Psoas muscle (tissue), 7 donors: ENCODE measurements at regions not wholly inside any gene's neighbourhood (a gene's known extent, or its start where the extent isn't known, plus 50 kb on each side); places are given as distances from the start of the nearest gene placed in this dataset.

ENCODE experiments used
- ATAC-seq, 4 donors: fragments of 200-7000 bp; cut with Tn5 transposase; one replicate each; pipeline ENCODE4 v1.9.1; 2020; ENCODE audit warnings: moderate library complexity in 3 of 4, mild to moderate bottlenecking in 2 of 4
- DNase-seq, 2 donors: peaks; one replicate each; pipeline ENCODE4 v3.0.0-alpha.2; 2020
- H3K27ac ChIP-seq: fragments of 200-600 bp; one replicate; pipeline ENCODE4 v1.8.0; 2022
- H3K27me3 ChIP-seq, 3 donors: fragments of 200-600 bp in 1 of 3; one replicate each; pipeline versions ENCODE4 v1.6.1 to v1.8.0; 2013 to 2022; ENCODE audit warnings: low read length in 2 of 3, mild to moderate bottlenecking in 2 of 3, moderate library complexity in 1 of 3; ENCODE audit not compliant: insufficient read depth in 3 of 3
- H3K36me3 ChIP-seq, 2 donors: fragments of 200-600 bp in 1 of 2; one replicate each; pipeline versions ENCODE4 v1.6.1 to v1.8.0; 2013 to 2022; ENCODE audit warnings: low read depth in 1 of 2, mild to moderate bottlenecking in 1 of 2, moderate library complexity in 1 of 2; ENCODE audit not compliant: insufficient read depth in 1 of 2
- H3K4me1 ChIP-seq: fragments of 200-600 bp; one replicate; pipeline ENCODE4 v1.8.0; 2022
- H3K4me3 ChIP-seq: fragments of 200-600 bp; one replicate; pipeline ENCODE4 v1.8.0; 2022; ENCODE audit warnings: mild to moderate bottlenecking
- H3K9me3 ChIP-seq: fragments of 200-600 bp; one replicate; pipeline ENCODE4 v1.8.0; 2022
- WGBS, 3 donors: extraction: QIAGEN DNeasy Blood & Tissue Kit; methylation state at CpG; one replicate each; pipeline versions ENCODE4 v1.1.6 to v1.1.7; 2013; 5-methylcytosine and 5-hydroxymethylcytosine counted together
- intact Hi-C, 2 donors: fragments of 100-400 bp; cut with DNase I; formaldehyde crosslinking; loops; one replicate each; pipeline versions ENCODE4 v1.11.0 to v1.14.2; 2022
- TF ChIP-seq, protein P1 (sequence below): fragments of 200-600 bp; IDR thresholded peaks from one replicate; pipeline ENCODE4 v1.8.0; 2022; ENCODE audit warnings: antibody characterized with exemption
- donor health status: healthy with polysubstance abuse.
- donor health status: DM: no; HTN: no; CAD: no; lungs with moderate emphysema.
- donor health status: Bipolar disorder and iron deficiency.
- donor health status: healthy.
- donor health status: DM: yes; HTN: yes; CAD: no.
- donor health status: DM: no; HTN: no; CAD: no.
- donor health status: DM: yes; HTN: yes; CAD: no.

DNA sequence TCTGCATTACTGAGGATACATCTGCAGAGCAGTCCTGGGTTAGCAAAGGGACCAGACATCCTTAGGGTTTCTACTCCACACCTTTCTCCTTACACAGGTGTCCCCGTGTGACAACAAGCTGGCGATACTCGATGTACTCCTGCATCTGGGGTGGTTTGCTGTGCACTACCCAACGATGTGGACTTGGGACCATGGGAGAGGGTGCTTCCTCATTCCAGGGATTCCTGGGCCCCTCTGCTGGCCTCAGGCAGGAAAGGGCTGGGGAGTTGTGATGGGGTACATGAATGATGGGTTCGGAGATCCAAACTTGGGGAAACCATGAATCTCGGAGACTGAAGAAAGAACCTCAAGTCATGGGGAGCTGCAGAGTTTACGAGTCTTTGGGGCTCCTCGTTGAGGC lies 179.6 kb upstream of the GALNT17 start:
- H3K4me1 ChIP-seq: no peaks in the 10 kb centered on the region
- H3K4me3 ChIP-seq: no peak overlapping the region
- TF ChIP-seq, protein P1, sequence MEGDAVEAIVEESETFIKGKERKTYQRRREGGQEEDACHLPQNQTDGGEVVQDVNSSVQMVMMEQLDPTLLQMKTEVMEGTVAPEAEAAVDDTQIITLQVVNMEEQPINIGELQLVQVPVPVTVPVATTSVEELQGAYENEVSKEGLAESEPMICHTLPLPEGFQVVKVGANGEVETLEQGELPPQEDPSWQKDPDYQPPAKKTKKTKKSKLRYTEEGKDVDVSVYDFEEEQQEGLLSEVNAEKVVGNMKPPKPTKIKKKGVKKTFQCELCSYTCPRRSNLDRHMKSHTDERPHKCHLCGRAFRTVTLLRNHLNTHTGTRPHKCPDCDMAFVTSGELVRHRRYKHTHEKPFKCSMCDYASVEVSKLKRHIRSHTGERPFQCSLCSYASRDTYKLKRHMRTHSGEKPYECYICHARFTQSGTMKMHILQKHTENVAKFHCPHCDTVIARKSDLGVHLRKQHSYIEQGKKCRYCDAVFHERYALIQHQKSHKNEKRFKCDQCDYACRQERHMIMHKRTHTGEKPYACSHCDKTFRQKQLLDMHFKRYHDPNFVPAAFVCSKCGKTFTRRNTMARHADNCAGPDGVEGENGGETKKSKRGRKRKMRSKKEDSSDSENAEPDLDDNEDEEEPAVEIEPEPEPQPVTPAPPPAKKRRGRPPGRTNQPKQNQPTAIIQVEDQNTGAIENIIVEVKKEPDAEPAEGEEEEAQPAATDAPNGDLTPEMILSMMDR: no peak
- WGBS, 3 donors: 86 to 88% (median 87%) methylated on average over 8 of the region's 8 CpGs
- no peaks in the 10 kb centered on the region for H3K36me3 ChIP-seq
- H3K9me3 ChIP-seq: no peaks in the 10 kb centered on the region
- H3K27me3 ChIP-seq: no peaks in the 10 kb centered on the region
- ATAC-seq (no peak), DNase-seq (no peak)
- no peak overlapping the region for H3K27ac ChIP-seq
- intact Hi-C loops: no loop called here

DNA sequence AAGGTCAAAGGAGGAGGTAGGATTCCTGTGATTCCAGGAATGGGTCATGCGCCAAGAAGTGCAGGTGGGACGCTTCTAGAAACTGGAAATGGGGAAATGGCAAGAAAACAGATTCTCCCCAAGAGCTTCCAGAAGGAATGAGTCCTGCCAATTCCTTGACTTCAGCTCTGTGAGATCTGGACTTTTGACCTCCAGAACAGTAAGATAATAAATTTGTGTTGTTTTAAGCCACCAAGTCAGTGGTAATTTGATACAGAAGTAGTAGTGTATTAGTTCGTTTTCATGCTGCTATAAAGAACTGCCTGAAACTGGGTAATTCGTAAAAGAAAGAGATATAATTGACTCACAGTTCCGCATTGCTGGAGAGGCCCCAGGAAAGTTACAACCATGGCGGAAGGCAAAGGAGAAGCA lies 178.6 kb upstream of the GALNT17 start:
- DNase-seq (no peak), ATAC-seq (no peak)
- intact Hi-C loops: no loop called here
- Histone ChIP-seq H3K27ac (no peak overlapping the region), H3K4me3 (no peak overlapping the region), H3K27me3 (no peaks in the 10 kb centered on the region), H3K36me3 (no peaks in the 10 kb centered on the region), H3K4me1 (no peaks in the 10 kb centered on the region), H3K9me3 (no peaks in the 10 kb centered on the region)
- WGBS, 3 donors: 31 to 33% (median 32%) methylated on average over 6 of the region's 6 CpGs
- TF ChIP-seq, protein P1: no peak

DNA sequence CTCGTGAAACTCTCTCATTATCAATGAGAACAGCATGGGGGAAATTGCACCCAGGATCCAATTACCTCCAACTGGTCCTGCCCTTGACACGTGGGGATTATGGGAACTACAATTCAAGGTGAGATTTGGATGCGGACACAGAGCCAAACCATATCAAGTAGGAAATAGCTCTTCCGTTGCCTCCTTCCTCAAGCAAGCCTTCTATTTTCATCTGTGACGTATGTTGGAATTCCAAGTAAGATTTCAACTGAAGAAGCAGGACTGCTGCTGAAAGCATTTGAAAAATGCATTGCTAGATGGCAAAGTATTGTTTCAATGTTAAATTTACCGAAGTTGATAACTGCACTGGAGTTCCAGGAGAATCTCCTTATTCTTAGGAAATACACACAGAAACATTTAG lies 178.1 kb upstream of the GALNT17 start:
- TF ChIP-seq, protein P1: no peak
- no peaks in the 10 kb centered on the region for H3K36me3 ChIP-seq
- no peak overlapping the region for H3K4me3 ChIP-seq
- ATAC-seq (no peak), DNase-seq (no peak)
- no peaks in the 10 kb centered on the region for H3K9me3 ChIP-seq
- no peaks in the 10 kb centered on the region for H3K4me1 ChIP-seq
- 20 to 29% (median 21%) methylated on average over 6 of the region's 6 CpGs for WGBS, 3 donors
- no peak overlapping the region for H3K27ac ChIP-seq
- H3K27me3 ChIP-seq: no peaks in the 10 kb centered on the region
- intact Hi-C loops: loop anchor here (2.0 kb wide), 1 partner anchor 19 kb away; no protein-coding TSS in a partner anchor

DNA sequence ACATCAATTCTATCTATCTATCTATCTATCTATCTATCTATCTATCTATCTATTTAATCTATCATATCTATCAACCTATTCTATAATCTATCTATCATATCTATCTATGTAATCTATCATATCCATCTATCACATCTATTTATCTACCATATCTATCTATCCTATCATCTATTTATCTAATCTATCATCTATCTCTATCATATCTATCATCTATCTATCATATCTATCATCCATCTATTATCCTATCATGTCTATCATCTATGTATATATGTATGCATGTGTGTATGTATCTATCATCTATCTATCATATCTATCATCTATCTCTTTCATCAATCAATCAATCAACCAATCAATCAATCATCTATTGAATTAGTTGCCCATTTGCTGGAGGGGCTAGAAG lies 159.3 kb upstream of the GALNT17 start:
- Histone ChIP-seq H3K4me1 (no peaks in the 10 kb centered on the region), H3K4me3 (no peak overlapping the region), H3K9me3 (no peaks in the 10 kb centered on the region), H3K36me3 (no peaks in the 10 kb centered on the region), H3K27me3 (no peaks in the 10 kb centered on the region), H3K27ac (no peak overlapping the region)
- no peak for ATAC-seq
- intact Hi-C loops: loop anchor here (2.0 kb wide), 1 partner anchor 18 kb away; no protein-coding TSS in a partner anchor
- no peak for DNase-seq
- TF ChIP-seq, protein P1: no peak

DNA sequence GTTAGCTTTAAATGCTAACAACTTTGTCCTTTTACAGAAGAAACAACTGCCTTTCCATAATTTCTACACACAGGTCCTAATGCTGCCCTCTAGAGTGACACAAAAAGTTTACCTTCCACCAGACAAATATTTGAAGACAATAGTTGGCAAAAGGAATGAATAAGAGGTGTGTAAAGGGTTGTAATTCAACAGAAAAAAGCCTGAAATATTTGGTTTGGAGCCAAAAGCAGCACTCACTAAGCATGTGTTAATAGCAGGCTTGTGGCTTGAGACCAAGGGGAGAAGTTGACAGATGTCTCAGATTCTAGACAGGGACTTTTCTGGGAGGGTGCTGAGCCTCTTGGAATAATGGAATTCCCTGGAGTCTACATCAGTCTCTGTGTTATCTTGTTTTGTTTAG lies 156.2 kb upstream of the GALNT17 start:
- ATAC-seq: no peak
- intact Hi-C loops: loop anchor here in 1 of 2 donors (2.0 kb wide), 1 partner anchor 13 kb away; no protein-coding TSS in a partner anchor

More for the DNA sequence above, 156.2 kb upstream of the GALNT17 start:
- TF ChIP-seq, protein P1: no peak
- H3K4me3 ChIP-seq: no peak overlapping the region
- no peaks in the 10 kb centered on the region for H3K4me1 ChIP-seq
- no peak for DNase-seq
- H3K27me3 ChIP-seq: no peaks in the 10 kb centered on the region
- no peak overlapping the region for H3K27ac ChIP-seq
- no peaks in the 10 kb centered on the region for H3K36me3 ChIP-seq
- H3K9me3 ChIP-seq: no peaks in the 10 kb centered on the region
